K562 (cell line): ENCODE measurements at regions not wholly inside any gene's neighbourhood (a gene's known extent, or its start where the extent isn't known, plus 50 kb on each side); places are given as distances from the start of the nearest gene placed in this dataset.

Experiments used
- ETV6 ChIP-seq, 3 experiments: fragments of 150-350 bp in 1 of 3; sonication (generic) in 1 of 3; formaldehyde crosslinking in 1 of 3; IDR thresholded peaks; 2 replicates each; pipeline versions ENCODE4 v1.6.1 to v1.8.0; 2014 to 2022; ENCODE audit warnings: borderline replicate concordance in 2 of 3, low read depth in 2 of 3, antibody characterized with exemption in 1 of 3, low read length in 1 of 3, mild to moderate bottlenecking in 1 of 3, missing genetic modification reagents in 1 of 3
- GABPA ChIP-seq: fragments of 200-800 bp; sonication (Bioruptor generic); conservative IDR thresholded peaks from 2 replicates; pipeline ENCODE4 v1.6.1; 2016; ENCODE audit warnings: low read depth, missing genetic modification characterization, missing compliant biosample characterization
- ILK ChIP-seq: fragments of 450-650 bp; IDR thresholded peaks from 2 replicates; pipeline ENCODE4 v1.6.1; 2016; ENCODE audit warnings: missing genetic modification characterization, low read depth, mild to moderate bottlenecking, missing compliant biosample characterization, moderate library complexity, borderline replicate concordance
- MTA3 ChIP-seq: fragments of 450-650 bp; formaldehyde crosslinking; IDR thresholded peaks from 2 replicates; pipeline ENCODE4 v1.6.1; 2017; ENCODE audit warnings: mild to moderate bottlenecking, borderline replicate concordance
- SMC3 ChIP-seq: conservative IDR thresholded peaks from 2 replicates; pipeline ENCODE4 v1.6.1; 2011; ENCODE audit warnings: low read depth, low read length, improper control_type of control experiment; ENCODE audit not compliant: insufficient read depth
- SRSF1 ChIP-seq: fragments of 200-400 bp; formaldehyde crosslinking; IDR thresholded peaks from 2 replicates; pipeline ENCODE4 v1.6.1; 2017; ENCODE audit warnings: mild to moderate bottlenecking, low read depth, low read length, moderate library complexity
- STAG1 ChIP-seq: sonication (generic); formaldehyde crosslinking; IDR thresholded peaks from 2 replicates; pipeline ENCODE4 v1.5.0; 2020; ENCODE audit warnings: missing genetic modification reagents, borderline replicate concordance
- TFAM ChIP-seq: fragments of 250-450 bp; sonication (Bioruptor Pico); conservative IDR thresholded peaks from 2 replicates; pipeline ENCODE4 v1.5.0; 2021; ENCODE audit warnings: mild to moderate bottlenecking, moderate library complexity
- TFE3 ChIP-seq: fragments of 450-650 bp; formaldehyde crosslinking; IDR thresholded peaks from 2 replicates; pipeline ENCODE4 v1.4.0; 2020; ENCODE audit warnings: mild to moderate bottlenecking, mixed read lengths
- XRCC4 ChIP-seq: IDR thresholded peaks from one replicate; pipeline ENCODE4 v1.6.1; 2011; ENCODE audit not compliant: insufficient read depth, insufficient read length; ENCODE audit errors: extremely low read depth
- ZNF224 ChIP-seq: sonication (generic); formaldehyde crosslinking; IDR thresholded peaks from 2 replicates; pipeline ENCODE4 v1.8.0; 2022; ENCODE audit warnings: mild to moderate bottlenecking, missing genetic modification reagents
- TF ChIP-seq, protein P1 (sequence below), 3 experiments: IDR thresholded peaks in 2 of 3; conservative IDR thresholded peaks in 1 of 3; 2 replicates each; pipeline ENCODE4 v1.5.1; 2011 to 2012; ENCODE audit warnings: low read length in 3 of 3, mild to moderate bottlenecking in 3 of 3, control low read depth in 2 of 3, improper control_type of control experiment in 1 of 3, inconsistent platforms in 1 of 3, low read depth in 1 of 3, mixed read lengths in 1 of 3, moderate library complexity in 1 of 3; ENCODE audit not compliant: insufficient read depth in 2 of 3
- TF ChIP-seq, protein P2 (sequence below): sonication (generic); formaldehyde crosslinking; IDR thresholded peaks from 2 replicates; pipeline ENCODE4 v1.8.0; 2023; ENCODE audit warnings: missing genetic modification reagents, mild to moderate bottlenecking, borderline replicate concordance

- TF ChIP-seq, protein P1, sequence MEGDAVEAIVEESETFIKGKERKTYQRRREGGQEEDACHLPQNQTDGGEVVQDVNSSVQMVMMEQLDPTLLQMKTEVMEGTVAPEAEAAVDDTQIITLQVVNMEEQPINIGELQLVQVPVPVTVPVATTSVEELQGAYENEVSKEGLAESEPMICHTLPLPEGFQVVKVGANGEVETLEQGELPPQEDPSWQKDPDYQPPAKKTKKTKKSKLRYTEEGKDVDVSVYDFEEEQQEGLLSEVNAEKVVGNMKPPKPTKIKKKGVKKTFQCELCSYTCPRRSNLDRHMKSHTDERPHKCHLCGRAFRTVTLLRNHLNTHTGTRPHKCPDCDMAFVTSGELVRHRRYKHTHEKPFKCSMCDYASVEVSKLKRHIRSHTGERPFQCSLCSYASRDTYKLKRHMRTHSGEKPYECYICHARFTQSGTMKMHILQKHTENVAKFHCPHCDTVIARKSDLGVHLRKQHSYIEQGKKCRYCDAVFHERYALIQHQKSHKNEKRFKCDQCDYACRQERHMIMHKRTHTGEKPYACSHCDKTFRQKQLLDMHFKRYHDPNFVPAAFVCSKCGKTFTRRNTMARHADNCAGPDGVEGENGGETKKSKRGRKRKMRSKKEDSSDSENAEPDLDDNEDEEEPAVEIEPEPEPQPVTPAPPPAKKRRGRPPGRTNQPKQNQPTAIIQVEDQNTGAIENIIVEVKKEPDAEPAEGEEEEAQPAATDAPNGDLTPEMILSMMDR (IDR thresholded peaks at IDR 0.05 in 2 of 3, conservative IDR thresholded peaks at IDR 0.05 in 1 of 3; ENCODE audit: insufficient read depth in 2 of 3, low read depth in 1 of 3, low read length in 3 of 3): peak; percentile 74 to 81 (median 76)
- TF ChIP-seq STAG1 (CRISPR knock-in tag) (peak; percentile 79; the same call in 1 of the 2 replicates), SRSF1 (no peak), MTA3 (no peak), ETV6 (IDR thresholded peaks at IDR 0.05; ENCODE audit: borderline replicate concordance in 1 of 2, low read depth in 2 of 2, low read length in 1 of 2) (no peak), ETV6 (CRISPR knock-in tag; IDR thresholded peaks at IDR 0.05; ENCODE audit: borderline replicate concordance) (no peak), TFE3 (CRISPR knock-in tag) (no peak), GABPA (peak; percentile 61), XRCC4 (no peak), ZNF224 (CRISPR knock-in tag) (no peak), SMC3 (peak; percentile 54), TFAM (no peak), ILK (tag) (no peak)
- TF ChIP-seq, protein P2, sequence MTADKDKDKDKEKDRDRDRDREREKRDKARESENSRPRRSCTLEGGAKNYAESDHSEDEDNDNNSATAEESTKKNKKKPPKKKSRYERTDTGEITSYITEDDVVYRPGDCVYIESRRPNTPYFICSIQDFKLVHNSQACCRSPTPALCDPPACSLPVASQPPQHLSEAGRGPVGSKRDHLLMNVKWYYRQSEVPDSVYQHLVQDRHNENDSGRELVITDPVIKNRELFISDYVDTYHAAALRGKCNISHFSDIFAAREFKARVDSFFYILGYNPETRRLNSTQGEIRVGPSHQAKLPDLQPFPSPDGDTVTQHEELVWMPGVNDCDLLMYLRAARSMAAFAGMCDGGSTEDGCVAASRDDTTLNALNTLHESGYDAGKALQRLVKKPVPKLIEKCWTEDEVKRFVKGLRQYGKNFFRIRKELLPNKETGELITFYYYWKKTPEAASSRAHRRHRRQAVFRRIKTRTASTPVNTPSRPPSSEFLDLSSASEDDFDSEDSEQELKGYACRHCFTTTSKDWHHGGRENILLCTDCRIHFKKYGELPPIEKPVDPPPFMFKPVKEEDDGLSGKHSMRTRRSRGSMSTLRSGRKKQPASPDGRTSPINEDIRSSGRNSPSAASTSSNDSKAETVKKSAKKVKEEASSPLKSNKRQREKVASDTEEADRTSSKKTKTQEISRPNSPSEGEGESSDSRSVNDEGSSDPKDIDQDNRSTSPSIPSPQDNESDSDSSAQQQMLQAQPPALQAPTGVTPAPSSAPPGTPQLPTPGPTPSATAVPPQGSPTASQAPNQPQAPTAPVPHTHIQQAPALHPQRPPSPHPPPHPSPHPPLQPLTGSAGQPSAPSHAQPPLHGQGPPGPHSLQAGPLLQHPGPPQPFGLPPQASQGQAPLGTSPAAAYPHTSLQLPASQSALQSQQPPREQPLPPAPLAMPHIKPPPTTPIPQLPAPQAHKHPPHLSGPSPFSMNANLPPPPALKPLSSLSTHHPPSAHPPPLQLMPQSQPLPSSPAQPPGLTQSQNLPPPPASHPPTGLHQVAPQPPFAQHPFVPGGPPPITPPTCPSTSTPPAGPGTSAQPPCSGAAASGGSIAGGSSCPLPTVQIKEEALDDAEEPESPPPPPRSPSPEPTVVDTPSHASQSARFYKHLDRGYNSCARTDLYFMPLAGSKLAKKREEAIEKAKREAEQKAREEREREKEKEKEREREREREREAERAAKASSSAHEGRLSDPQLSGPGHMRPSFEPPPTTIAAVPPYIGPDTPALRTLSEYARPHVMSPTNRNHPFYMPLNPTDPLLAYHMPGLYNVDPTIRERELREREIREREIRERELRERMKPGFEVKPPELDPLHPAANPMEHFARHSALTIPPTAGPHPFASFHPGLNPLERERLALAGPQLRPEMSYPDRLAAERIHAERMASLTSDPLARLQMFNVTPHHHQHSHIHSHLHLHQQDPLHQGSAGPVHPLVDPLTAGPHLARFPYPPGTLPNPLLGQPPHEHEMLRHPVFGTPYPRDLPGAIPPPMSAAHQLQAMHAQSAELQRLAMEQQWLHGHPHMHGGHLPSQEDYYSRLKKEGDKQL (CRISPR knock-in tag): no peak
These were observed 105.6 kb downstream of the HNRNPD start (continued) for GRCh38 chr4:82268050-82268825.
